ENCODE measurements at regions not wholly inside any gene's neighbourhood (a gene's known extent, or its start where the extent isn't known, plus 50 kb on each side); places are given as distances from the start of the nearest gene placed in this dataset.

- no peak for DNase-seq (ENCODE audit: extremely low read depth in 1 of 4, low spot score in 3 of 4)
- no TSS peak for BruUV-seq (replicated peaks)
- POLR2A ChIA-PET: no interaction called here
- no peaks in the 10 kb centered on the region for H3K9me1 ChIP-seq (ENCODE audit: control insufficient read depth, insufficient read depth, low read length)
- no peak overlapping the region for H3K27ac ChIP-seq (ENCODE audit: extremely low read depth, low read depth, low read length)
- no peaks in the 10 kb centered on the region for H3K79me2 ChIP-seq (ENCODE audit: control insufficient read depth, insufficient read depth, low read length)
- no peak overlapping the region for H2AFZ ChIP-seq (ENCODE audit: low read depth, low read length)
- H3K4me1 ChIP-seq (replicated peaks in 1 of 2; ENCODE audit: control insufficient read depth in 2 of 2, insufficient read depth in 2 of 2, low read length in 2 of 2): no peaks in the 10 kb centered on the region
- in situ Hi-C loops (cut with MboI): no loop called here
- no peaks in the 10 kb centered on the region for H3K27me3 ChIP-seq (ENCODE audit: control insufficient read depth in 2 of 2, insufficient read depth in 2 of 2, low read length in 2 of 2)
- H3K4me3 ChIP-seq: no peak overlapping the region
- FAIRE-seq: no peak
- intact Hi-C loops (cut with micrococcal nuclease): no loop called here
- no peak overlapping the region for H3K4me2 ChIP-seq (ENCODE audit: insufficient read depth, low read length)
- no peaks in the 10 kb centered on the region for H3K9me3 ChIP-seq (replicated peaks; ENCODE audit: control insufficient read depth, insufficient read depth, low read depth, low read length)
- CTCF ChIA-PET (ENCODE audit: low intra/inter-chr PET ratio): no interaction called here
- no peaks in the 10 kb centered on the region for H3K36me3 ChIP-seq (ENCODE audit: control insufficient read depth, insufficient read depth, low read length)
- 0% methylated on average over 1 of the region's 1 CpG for WGBS (ENCODE audit: insufficient coverage, low coverage, missing lambda C conversion rate)
- TF ChIP-seq SFPQ (IDR thresholded peaks at IDR 0.05; ENCODE audit: low read depth, low read length) (no peak), SAFB (IDR thresholded peaks at IDR 0.05; ENCODE audit: borderline replicate concordance, low read depth, low read length) (no peak), KDM1A (IDR thresholded peaks at IDR 0.05) (no peak), MCM2 (IDR thresholded peaks at IDR 0.05; ENCODE audit: low read depth) (no peak), TCF7L2 (IDR thresholded peaks at IDR 0.05; ENCODE audit: low read depth, low read length) (no peak), ZNF431 (CRISPR knock-in tag; IDR thresholded peaks at IDR 0.05) (no peak), RAD51 (IDR thresholded peaks at IDR 0.05; ENCODE audit: borderline replicate concordance, low read depth) (no peak), HDAC6 (IDR thresholded peaks at IDR 0.05; ENCODE audit: low read depth, low read length) (no peak), ZNF785 (CRISPR knock-in tag; IDR thresholded peaks at IDR 0.05) (no peak)
- no peaks in the 10 kb centered on the region for H4K20me1 ChIP-seq (replicated peaks; ENCODE audit: control insufficient read depth, insufficient read depth, low read length)
- no peak for ATAC-seq
- no peak overlapping the region for H3K9ac ChIP-seq (ENCODE audit: insufficient read depth in 1 of 2, low read depth in 2 of 2, low read length in 2 of 2)
Observed at GRCh38 chr6:66355471-66355870, 648.4 kb upstream of the EYS start.

All from K562 (cell line).